HL-60 (cell line): ENCODE measurements at regions not wholly inside any gene's neighbourhood (a gene's known extent, or its start where the extent isn't known, plus 50 kb on each side); places are given as distances from the start of the nearest gene placed in this dataset.

Experiments
- CTCF ChIP-seq: IDR thresholded peaks from one replicate; pipeline ENCODE4 v1.5.1; 2011; ENCODE audit warnings: low read length, control low read depth, inconsistent platforms; ENCODE audit not compliant: insufficient read depth
- GABPA ChIP-seq: IDR thresholded peaks from 2 replicates; pipeline ENCODE4 v1.6.1; 2012; ENCODE audit warnings: low read depth
- POLR2AphosphoS5 ChIP-seq: IDR thresholded peaks from 2 replicates; pipeline ENCODE4 v1.6.1; 2012; ENCODE audit warnings: low read depth

GRCh38 chr7:66507764-66508296 lies 120.9 kb upstream of the KCTD7 start:
- TF ChIP-seq CTCF (no peak), POLR2AphosphoS5 (no peak), GABPA (no peak)
